NCI-H2227 (cell line): ENCODE measurements at regions not wholly inside any gene's neighbourhood (a gene's known extent, or its start where the extent isn't known, plus 50 kb on each side); places are given as distances from the start of the nearest gene placed in this dataset.
"Not testable (repeated sequence)": the region's sequence is repeated elsewhere in the genome, so short reads cannot be mapped to it uniquely, and the experiment has no call there.

Experiments
- DNase-seq: peaks from one replicate; lab custom pipeline; 2025; ENCODE audit not compliant: unreplicated experiment; lab: John Stamatoyannopoulos, UW

GRCh38 chr13:105904034-105904742 is 631.3 kb downstream of the EFNB2 start:
- DNase-seq: no peak

- DNase-seq: no peak
Observed at GRCh38 chr13:105902396-105902795, 633.1 kb downstream of the EFNB2 start.

GRCh38 chr13:105897575-105897974 is 637.9 kb downstream of the EFNB2 start:
- DNase-seq: no peak

GRCh38 chr13:105894697-105895096 is 640.8 kb downstream of the EFNB2 start:
- DNase-seq: no peak

- DNase-seq: no peak
Observed at GRCh38 chr13:105890509-105890908, 645.0 kb downstream of the EFNB2 start.

GRCh38 chr13:105878119-105878700 is 657.3 kb downstream of the EFNB2 start:
- DNase-seq: no peak

GRCh38 chr13:105874814-105875213 is 660.6 kb downstream of the EFNB2 start:
- DNase-seq: no peak

GRCh38 chr13:105871768-105872167 is 663.7 kb downstream of the EFNB2 start:
- DNase-seq: no peak

GRCh38 chr13:105871326-105871725 is 664.1 kb downstream of the EFNB2 start:
- DNase-seq: no peak

GRCh38 chr13:105863300-105863920 is 672.1 kb downstream of the EFNB2 start:
- DNase-seq: no peak

GRCh38 chr13:105848494-105848893 is 687.0 kb downstream of the EFNB2 start:
- no peak for DNase-seq

- DNase-seq: no peak
Observed at GRCh38 chr13:105847527-105848291, 687.8 kb downstream of the EFNB2 start.

- no peak for DNase-seq
Observed at GRCh38 chr13:105846923-105847322, 688.5 kb downstream of the EFNB2 start.

- no peak for DNase-seq
Observed at GRCh38 chr13:105841286-105841685, 694.2 kb downstream of the EFNB2 start.

- DNase-seq: no peak
Observed at GRCh38 chr13:105838231-105838630, 697.2 kb downstream of the EFNB2 start.

- not testable (repeated sequence) for DNase-seq
Observed at GRCh38 chr13:105837295-105837694, 698.2 kb downstream of the EFNB2 start.

GRCh38 chr13:105830821-105831220 is 704.6 kb downstream of the EFNB2 start:
- DNase-seq: no peak

- no peak for DNase-seq
Observed at GRCh38 chr13:105827111-105827809, 708.2 kb downstream of the EFNB2 start.

GRCh38 chr13:105825071-105825470 is 710.4 kb downstream of the EFNB2 start:
- DNase-seq: no peak

GRCh38 chr13:105821337-105821736 is 714.1 kb downstream of the EFNB2 start:
- no peak for DNase-seq

GRCh38 chr13:105820415-105820814 is 715.0 kb downstream of the EFNB2 start:
- DNase-seq: no peak
